Neural crest cell (in vitro differentiated cells): ENCODE measurements at regions not wholly inside any gene's neighbourhood (a gene's known extent, or its start where the extent isn't known, plus 50 kb on each side); places are given as distances from the start of the nearest gene placed in this dataset.
"Not testable (repeated sequence)": the region's sequence is repeated elsewhere in the genome, so short reads cannot be mapped to it uniquely, and the experiment has no call there.

Experiments used
- DNase-seq: peaks from one replicate; pipeline ENCODE4 v3.0.0; 2021; ENCODE audit warnings: low read depth, mixed read lengths, low spot score
- H3K27ac Mint-ChIP-seq: one replicate; pipeline ENCODE4 v1.8.0; 2021; ENCODE audit warnings: mild to moderate bottlenecking, mixed read lengths; ENCODE audit not compliant: unreplicated experiment
- H3K27me3 Mint-ChIP-seq: 2 replicates; pipeline ENCODE4 v1.8.0; 2021; ENCODE audit warnings: low read depth, mild to moderate bottlenecking, mixed read lengths
- H3K36me3 Mint-ChIP-seq: 2 replicates; pipeline ENCODE4 v1.8.0; 2021; ENCODE audit warnings: low read depth, mild to moderate bottlenecking, mixed read lengths
- H3K4me1 Mint-ChIP-seq: 2 replicates; pipeline ENCODE4 v1.8.0; 2021; ENCODE audit warnings: mixed read lengths
- H3K4me3 Mint-ChIP-seq: one replicate; pipeline ENCODE4 v1.8.0; 2021; ENCODE audit warnings: mild to moderate bottlenecking, mixed read lengths
- H3K9me3 Mint-ChIP-seq: 2 replicates; pipeline ENCODE4 v1.8.0; 2021; ENCODE audit warnings: mixed read lengths
- CTCF ChIP-seq: fragments of 200-600 bp; sonication (generic); conservative IDR thresholded peaks from 2 replicates; pipeline ENCODE4 v1.5.0; 2021; ENCODE audit warnings: antibody characterized with exemption, mild to moderate bottlenecking

- TF ChIP-seq CTCF: no peak
- H3K27me3 Mint-ChIP-seq: no peaks in the 10 kb centered on the region
- no peak for DNase-seq
- no peak overlapping the region for H3K4me3 Mint-ChIP-seq
- no peak overlapping the region for H3K27ac Mint-ChIP-seq
- peaks cover 12% of the 10 kb centered on the region for H3K9me3 Mint-ChIP-seq
- peaks cover 21% of the 10 kb centered on the region for H3K4me1 Mint-ChIP-seq
- H3K36me3 Mint-ChIP-seq: peaks cover 2% of the 10 kb centered on the region
Measured at GRCh38 chr13:74731731-74732130, 597.5 kb upstream of the KLF12 start.

- Mint-ChIP-seq H3K36me3 (peaks cover 2% of the 10 kb centered on the region), H3K27me3 (no peaks in the 10 kb centered on the region), H3K9me3 (peaks cover 12% of the 10 kb centered on the region), H3K4me1 (peaks cover 11% of the 10 kb centered on the region), H3K27ac (no peak overlapping the region), H3K4me3 (no peak overlapping the region)
- no peak for TF ChIP-seq CTCF
- DNase-seq: no peak
Measured at GRCh38 chr13:74730556-74731331, 596.5 kb upstream of the KLF12 start.

- Mint-ChIP-seq H3K9me3 (peaks cover 14% of the 10 kb centered on the region), H3K27ac (no peak overlapping the region), H3K4me3 (no peak overlapping the region), H3K27me3 (no peaks in the 10 kb centered on the region), H3K4me1 (no peaks in the 10 kb centered on the region), H3K36me3 (no peaks in the 10 kb centered on the region)
- no peak for TF ChIP-seq CTCF
- DNase-seq: no peak
Measured at GRCh38 chr13:74726206-74726605, 592.0 kb upstream of the KLF12 start.

- H3K4me3 Mint-ChIP-seq, DNase-seq, H3K27me3 Mint-ChIP-seq, H3K4me1 Mint-ChIP-seq, H3K36me3 Mint-ChIP-seq, H3K27ac Mint-ChIP-seq: not testable (repeated sequence)
- peaks cover 22% of the 10 kb centered on the region for H3K9me3 Mint-ChIP-seq
Measured at GRCh38 chr13:74718232-74718842, 584.1 kb upstream of the KLF12 start.

- no peak for DNase-seq
- TF ChIP-seq CTCF: no peak
- Mint-ChIP-seq H3K9me3 (peaks cover 23% of the 10 kb centered on the region), H3K4me3 (no peak overlapping the region), H3K4me1 (peaks cover 7% of the 10 kb centered on the region), H3K27me3 (no peaks in the 10 kb centered on the region), H3K27ac (no peak overlapping the region), H3K36me3 (peaks cover 2% of the 10 kb centered on the region)
Measured at GRCh38 chr13:74715718-74716117, 581.5 kb upstream of the KLF12 start.

- no peak overlapping the region for H3K4me3 Mint-ChIP-seq
- peaks cover 7% of the 10 kb centered on the region for H3K4me1 Mint-ChIP-seq
- TF ChIP-seq CTCF: no peak
- peaks cover 2% of the 10 kb centered on the region for H3K36me3 Mint-ChIP-seq
- peaks cover 19% of the 10 kb centered on the region for H3K9me3 Mint-ChIP-seq
- no peak for DNase-seq
- no peaks in the 10 kb centered on the region for H3K27me3 Mint-ChIP-seq
- H3K27ac Mint-ChIP-seq: no peak overlapping the region
Measured at GRCh38 chr13:74710006-74710405, 575.8 kb upstream of the KLF12 start.
